ENCODE measurements at regions not wholly inside any gene's neighbourhood (a gene's known extent, or its start where the extent isn't known, plus 50 kb on each side); places are given as distances from the start of the nearest gene placed in this dataset.

DNA sequence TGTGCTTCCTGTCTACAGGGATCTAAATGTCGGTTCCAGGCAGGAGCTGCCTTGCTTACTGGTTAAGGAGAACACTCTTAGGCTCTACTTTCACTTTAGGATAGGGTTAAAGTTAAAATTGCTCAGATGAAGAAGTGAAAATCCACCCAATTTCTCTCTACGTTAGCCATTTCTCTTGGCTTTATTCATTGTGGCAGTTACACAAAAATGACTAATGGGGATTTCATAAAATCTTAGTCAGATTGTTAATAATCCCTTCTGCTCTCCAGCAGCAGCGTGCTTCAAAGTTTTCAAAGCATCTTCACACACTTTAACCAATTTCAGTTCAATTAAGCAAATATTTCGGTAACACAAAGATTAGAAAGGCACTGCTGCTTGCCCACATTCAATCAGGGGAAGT, 58.4 kb upstream of the RCN1 start:
- no peak for DNase-seq (ENCODE audit: extremely low spot score in 2 of 2)
- intact Hi-C loops (cut with DNase I) = no loop called here
- TF ChIP-seq POLR2A (IDR thresholded peaks at IDR 0.05) (no peak), POLR2AphosphoS5 (IDR thresholded peaks at IDR 0.05; ENCODE audit: insufficient read depth in 1 of 2, low read depth in 1 of 2) (no peak)
- TF ChIP-seq, protein P1, sequence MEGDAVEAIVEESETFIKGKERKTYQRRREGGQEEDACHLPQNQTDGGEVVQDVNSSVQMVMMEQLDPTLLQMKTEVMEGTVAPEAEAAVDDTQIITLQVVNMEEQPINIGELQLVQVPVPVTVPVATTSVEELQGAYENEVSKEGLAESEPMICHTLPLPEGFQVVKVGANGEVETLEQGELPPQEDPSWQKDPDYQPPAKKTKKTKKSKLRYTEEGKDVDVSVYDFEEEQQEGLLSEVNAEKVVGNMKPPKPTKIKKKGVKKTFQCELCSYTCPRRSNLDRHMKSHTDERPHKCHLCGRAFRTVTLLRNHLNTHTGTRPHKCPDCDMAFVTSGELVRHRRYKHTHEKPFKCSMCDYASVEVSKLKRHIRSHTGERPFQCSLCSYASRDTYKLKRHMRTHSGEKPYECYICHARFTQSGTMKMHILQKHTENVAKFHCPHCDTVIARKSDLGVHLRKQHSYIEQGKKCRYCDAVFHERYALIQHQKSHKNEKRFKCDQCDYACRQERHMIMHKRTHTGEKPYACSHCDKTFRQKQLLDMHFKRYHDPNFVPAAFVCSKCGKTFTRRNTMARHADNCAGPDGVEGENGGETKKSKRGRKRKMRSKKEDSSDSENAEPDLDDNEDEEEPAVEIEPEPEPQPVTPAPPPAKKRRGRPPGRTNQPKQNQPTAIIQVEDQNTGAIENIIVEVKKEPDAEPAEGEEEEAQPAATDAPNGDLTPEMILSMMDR (IDR thresholded peaks at IDR 0.05) = no peak
- H3K4me1 ChIP-seq = no peaks in the 10 kb centered on the region
- no peak overlapping the region for H3K27ac ChIP-seq
- no peaks in the 10 kb centered on the region for H3K36me3 ChIP-seq
- no peaks in the 10 kb centered on the region for H3K27me3 ChIP-seq
- H3K9me3 ChIP-seq = no peaks in the 10 kb centered on the region
- no peak overlapping the region for H3K4me3 ChIP-seq

DNA sequence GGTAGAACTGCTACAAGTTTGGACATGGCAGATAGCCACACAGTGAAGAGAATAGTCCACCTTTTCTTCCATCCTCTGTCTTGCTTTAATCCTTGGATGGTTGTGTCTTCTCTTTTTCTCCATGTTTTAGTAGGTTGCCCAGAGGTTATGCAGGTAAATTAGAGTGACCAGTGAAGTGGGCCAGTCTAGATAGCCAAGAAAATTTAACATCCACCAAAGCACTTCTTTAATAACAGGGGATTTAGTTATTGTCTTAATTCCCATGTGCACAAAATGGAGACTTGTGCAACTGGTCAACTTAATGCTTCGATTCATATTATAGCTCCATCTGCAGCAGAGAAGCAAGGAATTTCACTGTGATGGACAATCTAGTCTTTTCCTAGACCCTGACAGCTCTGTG, 58.8 kb upstream of the RCN1 start:
- H3K27me3 ChIP-seq = no peaks in the 10 kb centered on the region
- intact Hi-C loops (cut with DNase I) = no loop called here
- H3K4me1 ChIP-seq = no peaks in the 10 kb centered on the region
- H3K27ac ChIP-seq = no peak overlapping the region
- DNase-seq (ENCODE audit: extremely low spot score in 2 of 2) = no peak
- no peaks in the 10 kb centered on the region for H3K9me3 ChIP-seq
- TF ChIP-seq, protein P1 (IDR thresholded peaks at IDR 0.05) = no peak
- TF ChIP-seq POLR2AphosphoS5 (IDR thresholded peaks at IDR 0.05; ENCODE audit: insufficient read depth in 1 of 2, low read depth in 1 of 2) (no peak), POLR2A (IDR thresholded peaks at IDR 0.05) (no peak)
- no peak overlapping the region for H3K4me3 ChIP-seq
- H3K36me3 ChIP-seq = no peaks in the 10 kb centered on the region

DNA sequence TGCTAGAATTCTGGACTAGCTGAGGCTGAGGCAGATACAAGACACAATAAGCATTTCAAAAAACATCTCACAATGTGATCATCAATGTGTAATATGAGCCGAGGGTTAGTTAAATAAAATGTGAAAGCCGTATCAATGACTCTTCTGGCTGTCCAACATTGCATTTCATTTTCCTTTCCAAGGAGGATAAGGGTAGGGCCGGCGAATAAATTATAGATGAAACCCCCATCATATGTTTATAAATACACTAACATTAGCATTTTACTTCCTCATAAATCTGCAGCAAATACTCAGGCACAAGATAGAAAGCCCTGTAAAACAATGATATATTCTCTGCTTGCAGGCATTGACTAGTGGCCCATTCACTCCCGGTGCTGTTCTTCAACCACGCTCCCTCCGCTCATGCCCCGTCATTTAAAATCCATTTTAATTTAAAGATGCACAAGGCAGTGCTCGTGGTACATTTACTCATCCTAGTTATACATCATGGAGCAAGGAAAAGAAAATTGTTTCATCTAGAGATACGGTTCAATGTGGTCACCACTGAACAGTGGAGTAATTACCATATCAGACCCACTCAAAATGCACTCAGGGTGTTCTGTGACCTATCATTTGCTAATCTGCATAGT, 59.9 kb upstream of the RCN1 start:
- Histone ChIP-seq H3K27me3 (no peaks in the 10 kb centered on the region), H3K9me3 (no peaks in the 10 kb centered on the region), H3K4me3 (no peak overlapping the region), H3K4me1 (no peaks in the 10 kb centered on the region), H3K36me3 (no peaks in the 10 kb centered on the region), H3K27ac (no peak overlapping the region)
- DNase-seq (ENCODE audit: extremely low spot score in 2 of 2) = no peak
- intact Hi-C loops (cut with DNase I) = no loop called here
- TF ChIP-seq POLR2AphosphoS5 (IDR thresholded peaks at IDR 0.05; ENCODE audit: insufficient read depth in 1 of 2, low read depth in 1 of 2) (no peak), POLR2A (IDR thresholded peaks at IDR 0.05) (no peak)
- TF ChIP-seq, protein P1 (IDR thresholded peaks at IDR 0.05) = no peak

DNA sequence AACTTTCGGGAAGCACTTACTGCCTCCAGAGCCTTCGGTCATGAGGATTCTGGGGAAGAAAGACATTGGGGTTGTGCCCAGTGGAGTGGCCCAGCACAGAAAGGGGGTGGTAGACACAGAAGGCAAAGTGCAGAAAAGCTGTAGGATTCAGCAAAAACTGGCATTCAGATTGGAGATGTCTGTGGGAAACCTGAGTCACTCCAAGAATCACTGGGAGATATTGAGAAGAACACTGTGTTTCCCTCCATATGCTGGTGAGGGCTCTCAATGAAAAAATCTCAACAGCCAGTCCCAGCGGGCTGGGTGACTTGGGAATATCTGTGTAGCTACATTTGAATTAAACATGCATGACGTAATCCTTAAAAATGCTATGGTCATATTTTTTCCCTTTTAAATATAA, 61.2 kb upstream of the RCN1 start:
- intact Hi-C loops (cut with DNase I) = no loop called here
- no peaks in the 10 kb centered on the region for H3K36me3 ChIP-seq
- no peaks in the 10 kb centered on the region for H3K9me3 ChIP-seq
- no peak for DNase-seq (ENCODE audit: extremely low spot score in 2 of 2)
- H3K4me3 ChIP-seq = no peak overlapping the region
- H3K27ac ChIP-seq = no peak overlapping the region
- no peaks in the 10 kb centered on the region for H3K4me1 ChIP-seq
- TF ChIP-seq POLR2AphosphoS5 (IDR thresholded peaks at IDR 0.05; ENCODE audit: insufficient read depth in 1 of 2, low read depth in 1 of 2) = no peak
- no peak for TF ChIP-seq POLR2A (IDR thresholded peaks at IDR 0.05)
- TF ChIP-seq, protein P1 (IDR thresholded peaks at IDR 0.05) = no peak
- no peaks in the 10 kb centered on the region for H3K27me3 ChIP-seq

DNA sequence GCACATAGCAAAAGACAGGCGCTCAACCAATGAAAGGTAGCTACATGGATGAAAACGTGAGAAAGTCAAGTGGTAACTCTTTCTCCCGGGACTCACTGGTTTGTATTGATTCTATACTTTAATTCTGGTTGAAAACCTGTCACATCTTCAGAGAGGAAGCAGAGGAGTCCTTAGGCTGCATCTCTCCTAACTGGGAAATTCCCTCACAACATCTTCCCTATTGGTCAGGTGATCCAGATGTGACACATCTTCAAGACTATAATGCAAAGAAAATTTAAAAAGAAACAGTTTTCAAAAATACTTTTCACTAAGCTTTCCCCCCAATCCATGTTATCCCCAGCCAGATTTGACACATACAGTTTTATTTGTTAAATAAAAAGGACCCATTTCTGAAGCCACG, 62.7 kb upstream of the RCN1 start:
- TF ChIP-seq, protein P1 (IDR thresholded peaks at IDR 0.05) = no peak
- no peak for TF ChIP-seq POLR2A (IDR thresholded peaks at IDR 0.05)
- no peak for DNase-seq (ENCODE audit: extremely low spot score in 2 of 2)
- H3K9me3 ChIP-seq = no peaks in the 10 kb centered on the region
- H3K27me3 ChIP-seq = no peaks in the 10 kb centered on the region
- no peaks in the 10 kb centered on the region for H3K36me3 ChIP-seq
- H3K4me1 ChIP-seq = no peaks in the 10 kb centered on the region
- intact Hi-C loops (cut with DNase I) = no loop called here
- H3K4me3 ChIP-seq = no peak overlapping the region
- H3K27ac ChIP-seq = no peak overlapping the region

All from vagina (tissue), 2 donors.